ENCODE measurements at regions not wholly inside any gene's neighbourhood (a gene's known extent, or its start where the extent isn't known, plus 50 kb on each side); places are given as distances from the start of the nearest gene placed in this dataset.

DNA sequence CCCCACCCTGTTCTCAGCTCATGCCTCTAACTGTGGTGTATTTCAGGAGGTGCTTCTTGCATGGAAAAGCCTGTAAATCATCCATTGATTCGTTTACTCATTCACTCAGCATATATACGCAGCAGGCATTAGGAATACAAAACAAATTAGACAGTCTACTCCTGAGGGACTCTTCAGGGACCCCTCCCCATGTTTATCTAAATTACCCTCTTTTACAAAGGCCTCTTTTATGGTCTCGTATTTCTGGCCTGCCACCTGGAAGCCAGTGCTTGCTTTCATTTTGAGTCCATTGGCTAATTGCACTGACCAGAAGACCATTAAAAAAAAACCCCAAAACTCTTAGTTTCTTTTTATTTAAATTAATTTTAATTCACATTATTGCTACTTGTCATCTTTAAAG lies 134.4 kb downstream of the DACT1 start:
- dilution Hi-C loops (cut with MboI; ENCODE audit: extremely low pct_ligation_motif_present, low sequenced_read_pairs) (no loop called here), intact Hi-C loops (cut with micrococcal nuclease) (no loop called here)
- no TSS peak for BruUV-seq (replicated peaks)
- TF ChIP-seq POLR2A (IDR thresholded peaks at IDR 0.05; ENCODE audit: low read depth, low read length), result no peak
- TF ChIP-seq, protein P1, sequence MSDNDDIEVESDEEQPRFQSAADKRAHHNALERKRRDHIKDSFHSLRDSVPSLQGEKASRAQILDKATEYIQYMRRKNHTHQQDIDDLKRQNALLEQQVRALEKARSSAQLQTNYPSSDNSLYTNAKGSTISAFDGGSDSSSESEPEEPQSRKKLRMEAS (IDR thresholded peaks at IDR 0.05; ENCODE audit: insufficient read depth, insufficient read length), result no peak
- TF ChIP-seq POLR2AphosphoS5 (IDR thresholded peaks at IDR 0.05; ENCODE audit: insufficient read depth, low read depth, low read length), result no peak
- TF ChIP-seq MYC (IDR thresholded peaks at IDR 0.05; ENCODE audit: low read depth, low read length), result no peak
- no peak for TF ChIP-seq JUN (IDR thresholded peaks at IDR 0.05; ENCODE audit: borderline replicate concordance, insufficient read depth, insufficient read length, low read depth)
- TF ChIP-seq FOS (IDR thresholded peaks at IDR 0.05; ENCODE audit: borderline replicate concordance, insufficient read depth, low read length), result no peak
- TF ChIP-seq, protein P2, sequence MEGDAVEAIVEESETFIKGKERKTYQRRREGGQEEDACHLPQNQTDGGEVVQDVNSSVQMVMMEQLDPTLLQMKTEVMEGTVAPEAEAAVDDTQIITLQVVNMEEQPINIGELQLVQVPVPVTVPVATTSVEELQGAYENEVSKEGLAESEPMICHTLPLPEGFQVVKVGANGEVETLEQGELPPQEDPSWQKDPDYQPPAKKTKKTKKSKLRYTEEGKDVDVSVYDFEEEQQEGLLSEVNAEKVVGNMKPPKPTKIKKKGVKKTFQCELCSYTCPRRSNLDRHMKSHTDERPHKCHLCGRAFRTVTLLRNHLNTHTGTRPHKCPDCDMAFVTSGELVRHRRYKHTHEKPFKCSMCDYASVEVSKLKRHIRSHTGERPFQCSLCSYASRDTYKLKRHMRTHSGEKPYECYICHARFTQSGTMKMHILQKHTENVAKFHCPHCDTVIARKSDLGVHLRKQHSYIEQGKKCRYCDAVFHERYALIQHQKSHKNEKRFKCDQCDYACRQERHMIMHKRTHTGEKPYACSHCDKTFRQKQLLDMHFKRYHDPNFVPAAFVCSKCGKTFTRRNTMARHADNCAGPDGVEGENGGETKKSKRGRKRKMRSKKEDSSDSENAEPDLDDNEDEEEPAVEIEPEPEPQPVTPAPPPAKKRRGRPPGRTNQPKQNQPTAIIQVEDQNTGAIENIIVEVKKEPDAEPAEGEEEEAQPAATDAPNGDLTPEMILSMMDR (IDR thresholded peaks at IDR 0.05; ENCODE audit: extremely low read depth in 1 of 2, insufficient read depth in 1 of 2, low read depth in 1 of 2, low read length in 2 of 2), result no peak
- TF ChIP-seq EZH2 (IDR thresholded peaks at IDR 0.05; ENCODE audit: borderline replicate concordance, low read depth, low read length, severe bottlenecking), result no peak
- TF ChIP-seq GATA2 (IDR thresholded peaks at IDR 0.05; ENCODE audit: insufficient read depth, insufficient read length, low read depth, low read length), result no peak
- Histone ChIP-seq H3K9me3 (replicated peaks; ENCODE audit: control insufficient read depth, insufficient read depth, low read length) (no peaks in the 10 kb centered on the region), H3K36me3 (ENCODE audit: control insufficient read depth in 2 of 2, extremely low read depth in 1 of 2, insufficient read depth in 2 of 2, low read length in 2 of 2) (no peaks in the 10 kb centered on the region), H3K4me2 (ENCODE audit: insufficient read depth, low read length) (no peak overlapping the region), H3K79me2 (ENCODE audit: control insufficient read depth, insufficient read depth, low read length) (no peaks in the 10 kb centered on the region), H3K27ac (ENCODE audit: insufficient read depth, low read depth, low read length) (no peak overlapping the region), H3K4me3 (replicated peaks in 1 of 3; ENCODE audit: insufficient read depth in 1 of 3, low read depth in 1 of 3, low read length in 3 of 3) (no peak overlapping the region), H3K27me3 (ENCODE audit: control insufficient read depth in 2 of 2, insufficient read depth in 2 of 2, low read length in 2 of 2) (no peaks in the 10 kb centered on the region), H3K9ac (replicated peaks; ENCODE audit: extremely low read depth, insufficient read depth, low read length) (no peak overlapping the region), H3K4me1 (ENCODE audit: control insufficient read depth, extremely low read depth, insufficient read depth, low read length) (no peaks in the 10 kb centered on the region), H3K9me1 (replicated peaks; ENCODE audit: control insufficient read depth, extremely low read depth, insufficient read depth, low read length) (no peaks in the 10 kb centered on the region), H2AFZ (ENCODE audit: low read depth, low read length) (no peak overlapping the region), H4K20me1 (replicated peaks; ENCODE audit: control insufficient read depth, extremely low read depth, insufficient read depth, low read length) (no peaks in the 10 kb centered on the region)
- FAIRE-seq (no peak), DNase-seq (ENCODE audit: low read depth, low spot score) (no peak)
- ChIA-PET CTCF (no interaction called here), POLR2A (no interaction called here)
